Right lobe of liver (tissue), 6 donors: ENCODE measurements at regions not wholly inside any gene's neighbourhood (a gene's known extent, or its start where the extent isn't known, plus 50 kb on each side); places are given as distances from the start of the nearest gene placed in this dataset.
A peak's percentile ranks its signal among the peaks of the same experiment; 100 is the strongest.

Source experiments
- ATAC-seq, 4 donors: fragments of 200-7000 bp; cut with Tn5 transposase; one replicate each; pipeline ENCODE4 v1.9.1; 2020; ENCODE audit warnings: mild to moderate bottlenecking in 4 of 4, moderate library complexity in 4 of 4
- DNase-seq, 3 donors: peaks; one replicate each; pipeline ENCODE4 v3.0.0-alpha.2; 2020
- H3K27ac ChIP-seq, 3 donors: fragments of 200-600 bp; one replicate each; pipeline ENCODE4 v1.8.0; 2022
- H3K27me3 ChIP-seq, 2 donors: fragments of 200-600 bp; one replicate each; pipeline ENCODE4 v1.8.0; 2022
- H3K36me3 ChIP-seq, 4 donors: fragments of 200-600 bp; sonication (generic) in 1 of 4; one replicate each; pipeline versions ENCODE4 v1.5.1 to v1.8.0; 2017 to 2022; ENCODE audit warnings: control low read depth in 1 of 4
- H3K4me1 ChIP-seq, 4 donors: fragments of 200-600 bp; sonication (generic) in 1 of 4; one replicate each; pipeline versions ENCODE4 v1.5.1 to v1.8.0; 2017 to 2022; ENCODE audit warnings: control low read depth in 1 of 4
- H3K4me3 ChIP-seq, 3 donors: fragments of 200-600 bp; one replicate each; pipeline ENCODE4 v1.8.0; 2022
- H3K9me3 ChIP-seq, 4 donors: fragments of 200-600 bp; sonication (generic) in 1 of 4; one replicate each; pipeline versions ENCODE4 v1.5.1 to v1.8.0; 2017 to 2022; ENCODE audit warnings: control low read depth in 1 of 4
- POLR2A ChIP-seq: fragments of 450-650 bp; IDR thresholded peaks from one replicate; pipeline ENCODE4 v1.6.1; 2017; ENCODE audit warnings: antibody characterized with exemption, mild to moderate bottlenecking
- WGBS: methylation state at CpG from one replicate; pipeline ENCODE4 v1.1.6; 2018; ENCODE audit warnings: low coverage, low lambda C conversion rate; ENCODE audit not compliant: insufficient coverage; ENCODE audit errors: missing lambda C conversion rate; 5-methylcytosine and 5-hydroxymethylcytosine counted together
- intact Hi-C, 2 donors: fragments of 100-400 bp; cut with DNase I; formaldehyde crosslinking; loops; one replicate each; pipeline versions ENCODE4 v1.11.2 to v1.14.1; 2022
- TF ChIP-seq, protein P1 (sequence below), 4 donors: fragments of 200-600 bp in 3 of 4; fragments of 450-650 bp in 1 of 4; IDR thresholded peaks; one replicate each; pipeline versions ENCODE4 v1.5.1 to v1.8.0; 2016 to 2022; ENCODE audit warnings: antibody characterized with exemption in 4 of 4, mild to moderate bottlenecking in 2 of 4
- donor health status: DM: no; HTN: yes; CAD: no.
- donor health status: DM: no; HTN: no; CAD: no.
- donor health status: DM: no; HTN: no; CAD: no.
- donor health status: DM: no; HTN: yes; CAD: no.
- donor health status: DM: no; HTN: yes; CAD: no.

DNA sequence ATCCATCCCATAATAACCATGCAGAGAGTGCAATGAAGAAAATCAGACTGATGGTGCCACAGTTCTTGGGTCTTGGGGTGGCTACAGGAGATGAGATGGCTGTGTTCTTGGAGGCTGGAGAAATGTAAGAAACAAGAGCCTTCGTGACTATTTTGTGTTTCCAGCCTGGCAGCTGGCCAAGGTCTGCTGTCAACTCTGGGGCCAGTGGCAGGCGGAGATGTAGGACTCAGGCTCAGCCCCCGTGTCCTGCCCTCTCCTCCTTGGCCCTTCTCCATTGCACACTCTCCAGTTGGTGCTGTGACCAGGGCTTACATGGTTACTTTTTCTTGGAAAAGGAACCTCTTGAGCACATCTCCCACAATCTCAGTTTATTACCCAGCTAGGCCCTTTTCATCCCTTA, 235.4 kb downstream of the DMRT2 start:
- no peaks in the 10 kb centered on the region for H3K27me3 ChIP-seq
- H3K27ac ChIP-seq = no peak overlapping the region
- H3K36me3 ChIP-seq = no peaks in the 10 kb centered on the region
- H3K4me3 ChIP-seq = no peak overlapping the region
- intact Hi-C loops = no loop called here
- no peaks in the 10 kb centered on the region for H3K9me3 ChIP-seq
- WGBS = no CpG with 5 or more reads among the region's 3 CpGs
- DNase-seq = no peak
- no peak for TF ChIP-seq POLR2A
- TF ChIP-seq, protein P1, sequence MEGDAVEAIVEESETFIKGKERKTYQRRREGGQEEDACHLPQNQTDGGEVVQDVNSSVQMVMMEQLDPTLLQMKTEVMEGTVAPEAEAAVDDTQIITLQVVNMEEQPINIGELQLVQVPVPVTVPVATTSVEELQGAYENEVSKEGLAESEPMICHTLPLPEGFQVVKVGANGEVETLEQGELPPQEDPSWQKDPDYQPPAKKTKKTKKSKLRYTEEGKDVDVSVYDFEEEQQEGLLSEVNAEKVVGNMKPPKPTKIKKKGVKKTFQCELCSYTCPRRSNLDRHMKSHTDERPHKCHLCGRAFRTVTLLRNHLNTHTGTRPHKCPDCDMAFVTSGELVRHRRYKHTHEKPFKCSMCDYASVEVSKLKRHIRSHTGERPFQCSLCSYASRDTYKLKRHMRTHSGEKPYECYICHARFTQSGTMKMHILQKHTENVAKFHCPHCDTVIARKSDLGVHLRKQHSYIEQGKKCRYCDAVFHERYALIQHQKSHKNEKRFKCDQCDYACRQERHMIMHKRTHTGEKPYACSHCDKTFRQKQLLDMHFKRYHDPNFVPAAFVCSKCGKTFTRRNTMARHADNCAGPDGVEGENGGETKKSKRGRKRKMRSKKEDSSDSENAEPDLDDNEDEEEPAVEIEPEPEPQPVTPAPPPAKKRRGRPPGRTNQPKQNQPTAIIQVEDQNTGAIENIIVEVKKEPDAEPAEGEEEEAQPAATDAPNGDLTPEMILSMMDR (IDR thresholded peaks at IDR 0.05) = no peak
- H3K4me1 ChIP-seq = no peaks in the 10 kb centered on the region
- no peak for ATAC-seq

- WGBS = 48% methylated on average over 2 of the region's 2 CpGs
- H3K4me1 ChIP-seq = no peaks in the 10 kb centered on the region
- intact Hi-C loops = no loop called here
Measured at GRCh38 chr9:1292384-1292783, 242.2 kb downstream of the DMRT2 start.

GRCh38 chr9:1294641-1295258, 244.6 kb downstream of the DMRT2 start:
- WGBS = 54% methylated on average over 3 of the region's 3 CpGs
- no peak for DNase-seq

More at GRCh38 chr9:1292384-1292783, 242.2 kb downstream of the DMRT2 start:
- no peak for TF ChIP-seq POLR2A
- TF ChIP-seq, protein P1 (IDR thresholded peaks at IDR 0.05) = no peak
- Histone ChIP-seq H3K9me3 (no peaks in the 10 kb centered on the region), H3K27me3 (no peaks in the 10 kb centered on the region), H3K36me3 (no peaks in the 10 kb centered on the region), H3K27ac (no peak overlapping the region), H3K4me3 (no peak overlapping the region)
- no peak for ATAC-seq
- DNase-seq = no peak

GRCh38 chr9:1296331-1296730, 246.2 kb downstream of the DMRT2 start:
- Histone ChIP-seq H3K27me3 (no peaks in the 10 kb centered on the region), H3K4me1 (no peaks in the 10 kb centered on the region), H3K9me3 (no peaks in the 10 kb centered on the region), H3K27ac (no peak overlapping the region), H3K4me3 (no peak overlapping the region), H3K36me3 (no peaks in the 10 kb centered on the region)
- no peak for DNase-seq
- intact Hi-C loops = no loop called here
- WGBS = 56% methylated on average over 1 of the region's 1 CpG
- ATAC-seq = no peak
- TF ChIP-seq, protein P1 (IDR thresholded peaks at IDR 0.05) = no peak
- no peak for TF ChIP-seq POLR2A

More at GRCh38 chr9:1294641-1295258, 244.6 kb downstream of the DMRT2 start:
- intact Hi-C loops = no loop called here
- no peak overlapping the region for H3K27ac ChIP-seq
- ATAC-seq = peak in 1 of 4 donors; percentile 67
- H3K4me3 ChIP-seq = no peak overlapping the region
- TF ChIP-seq, protein P1 (IDR thresholded peaks at IDR 0.05) = no peak
- no peak for TF ChIP-seq POLR2A
- H3K4me1 ChIP-seq = no peaks in the 10 kb centered on the region
- H3K36me3 ChIP-seq = no peaks in the 10 kb centered on the region
- no peaks in the 10 kb centered on the region for H3K27me3 ChIP-seq
- H3K9me3 ChIP-seq = no peaks in the 10 kb centered on the region
